IMR-90 (cell line): ENCODE measurements at regions not wholly inside any gene's neighbourhood (a gene's known extent, or its start where the extent isn't known, plus 50 kb on each side); places are given as distances from the start of the nearest gene placed in this dataset.

Experiments
- ATAC-seq: fragments of 200-7000 bp; cut with Tn5 transposase; 2 replicates; pipeline ENCODE4 v1.9.1; 2020; ENCODE audit warnings: low read depth, mild to moderate bottlenecking, moderate library complexity
- BruUV-seq: library from RNA; stranded (reverse); fragments of 400-500 nt; replicated peaks from 2 replicates; lab custom pipeline; 2021; lab: Mats Ljungman, UMichigan
- CTCF ChIA-PET: fragments of 300-600 bp; formaldehyde crosslinking; extraction: SDS; loops from one replicate; lab custom pipeline; 2021; ENCODE audit warnings: antibody characterized with exemption; lab: Yijun Ruan, JAX
- POLR2A ChIA-PET: fragments of 300-600 bp; sonication (Branson Sonifier 250); formaldehyde crosslinking; loops from one replicate; lab custom pipeline; 2022; ENCODE audit warnings: antibody characterized with exemption; ENCODE audit not compliant: unreplicated experiment; lab: Charles Lee
- DNase-seq: peaks from one replicate; pipeline ENCODE4 v3.0.0; 2013
- H2AFZ ChIP-seq: replicated peaks from 2 replicates; pipeline ENCODE3; 2013; ENCODE audit warnings: low read length, mild to moderate bottlenecking; ENCODE audit not compliant: poor library complexity
- H2AK5ac ChIP-seq: 2 replicates; pipeline ENCODE4 v1.6.1; 2013; ENCODE audit warnings: low read depth, low read length, inconsistent platforms
- H2AK9ac ChIP-seq: replicated peaks from 2 replicates; pipeline ENCODE3; 2013; ENCODE audit warnings: mild to moderate bottlenecking, low read depth, low read length, moderate library complexity; ENCODE audit not compliant: poor library complexity
- H2BK120ac ChIP-seq: 2 replicates; pipeline ENCODE4 v1.6.1; 2013; ENCODE audit warnings: low read depth, low read length, inconsistent platforms
- H2BK15ac ChIP-seq: 3 replicates; pipeline ENCODE4 v1.6.1; 2013; ENCODE audit warnings: low read depth, low read length, inconsistent platforms
- H2BK20ac ChIP-seq: 2 replicates; pipeline ENCODE4 v1.6.1; 2013; ENCODE audit warnings: low read depth, mild to moderate bottlenecking, inconsistent platforms, low read length, moderate library complexity
- H2BK5ac ChIP-seq: 2 replicates; pipeline ENCODE4 v1.6.1; 2013; ENCODE audit warnings: mild to moderate bottlenecking, low read depth, low read length, inconsistent platforms; ENCODE audit not compliant: poor library complexity, severe bottlenecking
- H3K14ac ChIP-seq: replicated peaks from 2 replicates; pipeline ENCODE4 v1.6.1; 2013; ENCODE audit warnings: low read depth, low read length, inconsistent platforms
- H3K18ac ChIP-seq: 2 replicates; pipeline ENCODE4 v1.6.1; 2013; ENCODE audit warnings: low read depth, low read length, control low read depth
- H3K23ac ChIP-seq: 2 replicates; pipeline ENCODE4 v1.6.1; 2013; ENCODE audit warnings: low read depth, low read length, inconsistent platforms
- H3K27ac ChIP-seq: 2 replicates; pipeline ENCODE4 v1.5.1; 2013; ENCODE audit warnings: mild to moderate bottlenecking, control low read depth, low read length; ENCODE audit not compliant: insufficient read depth
- H3K27me3 ChIP-seq: 2 replicates; pipeline ENCODE4 v1.6.1; 2013; ENCODE audit warnings: low read length; ENCODE audit not compliant: control insufficient read depth, insufficient read depth
- H3K36me3 ChIP-seq: 2 replicates; pipeline ENCODE4 v1.6.1; 2013; ENCODE audit warnings: low read length, mixed read lengths; ENCODE audit not compliant: control insufficient read depth, insufficient read depth
- H3K4ac ChIP-seq: 2 replicates; pipeline ENCODE4 v1.6.1; 2013; ENCODE audit warnings: low read depth, low read length, inconsistent platforms
- H3K4me1 ChIP-seq: 2 replicates; pipeline ENCODE4 v1.6.1; 2013; ENCODE audit warnings: low read length, mixed read lengths; ENCODE audit not compliant: control insufficient read depth, insufficient read depth
- H3K4me2 ChIP-seq: 2 replicates; pipeline ENCODE4 v1.6.1; 2013; ENCODE audit warnings: low read depth, mild to moderate bottlenecking, control low read depth, low read length, moderate library complexity
- H3K4me3 ChIP-seq: 2 replicates; pipeline ENCODE4 v1.5.1; 2013; ENCODE audit warnings: low read depth, mild to moderate bottlenecking, control low read depth, low read length, moderate library complexity; ENCODE audit not compliant: insufficient read depth
- H3K56ac ChIP-seq: 2 replicates; pipeline ENCODE4 v1.6.1; 2013; ENCODE audit warnings: low read length, inconsistent platforms; ENCODE audit not compliant: insufficient read depth; ENCODE audit errors: extremely low read depth
- H3K79me1 ChIP-seq, 2 experiments: 2 replicates each; pipeline ENCODE4 v1.6.1; 2013; ENCODE audit warnings: low read length in 2 of 2, inconsistent platforms in 1 of 2, low read depth in 1 of 2
- H3K9ac ChIP-seq: 2 replicates; pipeline ENCODE4 v1.6.1; 2013; ENCODE audit warnings: low read depth, low read length, control low read depth
- H3K9me1 ChIP-seq: 2 replicates; pipeline ENCODE4 v1.6.1; 2013; ENCODE audit warnings: low read length, inconsistent platforms; ENCODE audit not compliant: insufficient read depth
- H3K9me3 ChIP-seq: 2 replicates; pipeline ENCODE4 v1.6.1; 2013; ENCODE audit warnings: low read length; ENCODE audit not compliant: control insufficient read depth, insufficient read depth
- H4K20me1 ChIP-seq: 2 replicates; pipeline ENCODE4 v1.6.1; 2013; ENCODE audit warnings: low read length, inconsistent platforms; ENCODE audit not compliant: insufficient read depth
- H4K5ac ChIP-seq: 2 replicates; pipeline ENCODE4 v1.6.1; 2013; ENCODE audit warnings: mild to moderate bottlenecking, low read depth, low read length, control low read depth
- H4K8ac ChIP-seq, 2 experiments: 2 replicates each; pipeline ENCODE4 v1.6.1; 2013; ENCODE audit warnings: low read depth in 2 of 2, low read length in 2 of 2, control low read depth in 1 of 2, inconsistent platforms in 1 of 2
- H4K91ac ChIP-seq: 2 replicates; pipeline ENCODE4 v1.6.1; 2013; ENCODE audit warnings: low read depth, low read length, inconsistent platforms; ENCODE audit not compliant: insufficient read depth
- BHLHE40 ChIP-seq: fragments of 150-350 bp; IDR thresholded peaks from 2 replicates; pipeline ENCODE4 v1.6.1; 2016; ENCODE audit warnings: mild to moderate bottlenecking, low read depth, low read length
- CEBPB ChIP-seq: IDR thresholded peaks from 2 replicates; pipeline ENCODE4 v1.6.1; 2012; ENCODE audit warnings: low read depth, low read length, improper control_type of control experiment
- CHD1 ChIP-seq: IDR thresholded peaks from 2 replicates; pipeline ENCODE4 v1.6.1; 2012; ENCODE audit warnings: low read depth, low read length, improper control_type of control experiment
- NFE2L2 ChIP-seq: fragments of 150-350 bp; IDR thresholded peaks from 2 replicates; pipeline ENCODE4 v1.6.1; 2016; ENCODE audit warnings: low read depth, mild to moderate bottlenecking, low read length
- POLR2A ChIP-seq: IDR thresholded peaks from 2 replicates; pipeline ENCODE4 v1.6.1; 2012; ENCODE audit warnings: mild to moderate bottlenecking, low read depth, low read length
- RAD21 ChIP-seq: IDR thresholded peaks from 2 replicates; pipeline ENCODE4 v1.6.1; 2012; ENCODE audit warnings: low read length, improper control_type of control experiment
- RCOR1 ChIP-seq: IDR thresholded peaks from 2 replicates; pipeline ENCODE4 v1.6.1; 2012; ENCODE audit warnings: mild to moderate bottlenecking, low read length, improper control_type of control experiment; ENCODE audit not compliant: insufficient replicate concordance
- RFX5 ChIP-seq: IDR thresholded peaks from 2 replicates; pipeline ENCODE4 v1.8.0; 2012; ENCODE audit warnings: low read depth, mild to moderate bottlenecking, low read length, moderate library complexity
- WGBS, 2 experiments: methylation state at CpG; one replicate each; pipeline versions ENCODE4 v1.1.5 to v1.1.7; 2013; ENCODE audit warnings: missing lambda C conversion rate in 2 of 2; ENCODE audit not compliant: insufficient read length in 1 of 2; ENCODE audit errors: extremely low coverage in 2 of 2; 5-methylcytosine and 5-hydroxymethylcytosine counted together
- dilution Hi-C: fragments of 300-500 bp; cut with HindIII; formaldehyde crosslinking; loops from one replicate; pipeline ENCODE4 v1.14.3; 2018; ENCODE audit warnings: low sequenced_read_pairs; ENCODE audit not compliant: unreplicated experiment
- in situ Hi-C: fragments of 300-500 bp; cut with MboI; formaldehyde crosslinking; loops from 3 replicates; pipeline ENCODE4 v1.14.3; 2019; ENCODE audit warnings: low sequenced_read_pairs, inconsistent platforms, mixed read lengths
- intact Hi-C: fragments of 100-400 bp; cut with micrococcal nuclease; formaldehyde crosslinking; loops from 2 replicates; pipeline ENCODE4 v1.10.0; 2022
- TF ChIP-seq, protein P1 (sequence below): fragments of 150-350 bp; IDR thresholded peaks from 2 replicates; pipeline ENCODE4 v1.6.1; 2016; ENCODE audit warnings: low read depth, mild to moderate bottlenecking, low read length, moderate library complexity, borderline replicate concordance
- TF ChIP-seq, protein P2 (sequence below): fragments of 150-350 bp; IDR thresholded peaks from 2 replicates; pipeline ENCODE4 v1.6.1; 2017; ENCODE audit warnings: mild to moderate bottlenecking, antibody characterized with exemption, low read length, low read depth

DNA sequence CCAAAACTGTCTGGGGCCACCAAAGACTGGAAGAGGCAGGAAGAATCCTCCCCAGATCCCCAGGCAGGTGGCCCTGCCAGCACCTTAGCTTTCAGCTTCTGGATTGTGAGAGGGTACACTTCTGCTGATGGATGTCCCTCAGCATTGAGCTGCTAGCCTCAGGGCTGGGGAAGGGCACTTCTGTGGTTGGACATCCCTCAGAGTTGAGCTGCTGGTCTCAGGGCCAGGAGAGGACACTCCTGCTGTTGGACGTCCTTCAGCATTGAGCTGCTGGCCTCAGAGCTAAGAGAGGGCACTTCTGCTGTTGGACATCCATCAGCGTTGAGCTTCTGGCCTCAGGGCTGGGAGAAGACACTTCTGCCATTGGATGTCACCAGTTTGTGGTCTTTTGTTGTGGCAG, 83.8 kb upstream of the FCN1 start:
- H2BK5ac ChIP-seq, result no peak overlapping the region
- H3K14ac ChIP-seq, result no peak overlapping the region
- no peak overlapping the region for H4K91ac ChIP-seq
- H2AK9ac ChIP-seq, result no peak overlapping the region
- H3K18ac ChIP-seq, result no peak overlapping the region
- BruUV-seq, result no TSS peak
- H4K5ac ChIP-seq, result no peak overlapping the region
- no peak overlapping the region for H3K4me3 ChIP-seq
- H2BK120ac ChIP-seq, result no peak overlapping the region
- no peak overlapping the region for H2AK5ac ChIP-seq
- no peak overlapping the region for H3K23ac ChIP-seq
- TF ChIP-seq BHLHE40, result no peak
- no peak for TF ChIP-seq RFX5
- TF ChIP-seq, protein P1, sequence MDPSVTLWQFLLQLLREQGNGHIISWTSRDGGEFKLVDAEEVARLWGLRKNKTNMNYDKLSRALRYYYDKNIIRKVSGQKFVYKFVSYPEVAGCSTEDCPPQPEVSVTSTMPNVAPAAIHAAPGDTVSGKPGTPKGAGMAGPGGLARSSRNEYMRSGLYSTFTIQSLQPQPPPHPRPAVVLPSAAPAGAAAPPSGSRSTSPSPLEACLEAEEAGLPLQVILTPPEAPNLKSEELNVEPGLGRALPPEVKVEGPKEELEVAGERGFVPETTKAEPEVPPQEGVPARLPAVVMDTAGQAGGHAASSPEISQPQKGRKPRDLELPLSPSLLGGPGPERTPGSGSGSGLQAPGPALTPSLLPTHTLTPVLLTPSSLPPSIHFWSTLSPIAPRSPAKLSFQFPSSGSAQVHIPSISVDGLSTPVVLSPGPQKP, result no peak
- TF ChIP-seq NFE2L2, result no peak
- no peak for TF ChIP-seq CEBPB
- TF ChIP-seq, protein P2, sequence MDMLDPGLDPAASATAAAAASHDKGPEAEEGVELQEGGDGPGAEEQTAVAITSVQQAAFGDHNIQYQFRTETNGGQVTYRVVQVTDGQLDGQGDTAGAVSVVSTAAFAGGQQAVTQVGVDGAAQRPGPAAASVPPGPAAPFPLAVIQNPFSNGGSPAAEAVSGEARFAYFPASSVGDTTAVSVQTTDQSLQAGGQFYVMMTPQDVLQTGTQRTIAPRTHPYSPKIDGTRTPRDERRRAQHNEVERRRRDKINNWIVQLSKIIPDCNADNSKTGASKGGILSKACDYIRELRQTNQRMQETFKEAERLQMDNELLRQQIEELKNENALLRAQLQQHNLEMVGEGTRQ, result no peak
- no peak for TF ChIP-seq CHD1
- TF ChIP-seq POLR2A, result no peak
- TF ChIP-seq RCOR1, result no peak
- no peak for TF ChIP-seq RAD21
- CTCF ChIA-PET, result no interaction called here
- DNase-seq (no peak), ATAC-seq (no peak)
- no peak overlapping the region; the same call in 1 of the 2 replicates for H3K56ac ChIP-seq
- no peaks in the 10 kb centered on the region for H3K9me1 ChIP-seq
- H3K4me1 ChIP-seq, result no peaks in the 10 kb centered on the region
- no peak overlapping the region for H3K9ac ChIP-seq
- no peaks in the 10 kb centered on the region for H3K36me3 ChIP-seq
- no peak overlapping the region for H2BK20ac ChIP-seq
- WGBS, 2 experiments, result 100% methylated on average over 1 of the region's 2 CpGs; no CpG with 5 or more reads in 1 of the 2 experiments
- peaks cover 35% of the 10 kb centered on the region for H3K9me3 ChIP-seq
- dilution Hi-C loops (no loop called here), in situ Hi-C loops (no loop called here), intact Hi-C loops (no loop called here)
- H3K4ac ChIP-seq, result no peak overlapping the region
- no peak overlapping the region for H3K4me2 ChIP-seq
- H2BK15ac ChIP-seq, result no peak overlapping the region
- POLR2A ChIA-PET, result no interaction called here
- no peak overlapping the region for H3K27ac ChIP-seq
- H3K27me3 ChIP-seq, result no peaks in the 10 kb centered on the region; the same call in 1 of the 2 replicates
- H3K79me1 ChIP-seq, result no peaks in the 10 kb centered on the region
- no peak overlapping the region for H2AFZ ChIP-seq
- H4K20me1 ChIP-seq, result no peaks in the 10 kb centered on the region
- H4K8ac ChIP-seq, result no peak overlapping the region
